Suppressor macrophage treated with lipopolysaccharide for 4 hours (primary cell): ENCODE measurements at regions not wholly inside any gene's neighbourhood (a gene's known extent, or its start where the extent isn't known, plus 50 kb on each side); places are given as distances from the start of the nearest gene placed in this dataset.

Experiments
- DNase-seq: peaks from one replicate; pipeline ENCODE4 v3.0.0-alpha.2; 2020

GRCh38 chr10:36087006-36088005 is 445.2 kb upstream of the FZD8 start:
- no peak for DNase-seq

- DNase-seq: no peak
Observed at GRCh38 chr10:36075196-36075595, 433.1 kb upstream of the FZD8 start.

- DNase-seq: no peak
Observed at GRCh38 chr10:36073796-36074345, 431.8 kb upstream of the FZD8 start.

- no peak for DNase-seq
Observed at GRCh38 chr10:36068542-36068941, 426.4 kb upstream of the FZD8 start.

- no peak for DNase-seq
Observed at GRCh38 chr10:36067748-36068147, 425.7 kb upstream of the FZD8 start.

GRCh38 chr10:36066850-36067249 is 424.8 kb upstream of the FZD8 start:
- DNase-seq: no peak

- DNase-seq: no peak
Observed at GRCh38 chr10:36066102-36066501, 424.0 kb upstream of the FZD8 start.

- no peak for DNase-seq
Observed at GRCh38 chr10:36063396-36063795, 421.3 kb upstream of the FZD8 start.

GRCh38 chr10:36057731-36058130 is 415.6 kb upstream of the FZD8 start:
- no peak for DNase-seq

- no peak for DNase-seq
Observed at GRCh38 chr10:36057180-36057579, 415.1 kb upstream of the FZD8 start.

GRCh38 chr10:36053775-36054174 is 411.7 kb upstream of the FZD8 start:
- DNase-seq: no peak

GRCh38 chr10:36053271-36053670 is 411.2 kb upstream of the FZD8 start:
- no peak for DNase-seq

- no peak for DNase-seq
Observed at GRCh38 chr10:36051500-36051991, 409.4 kb upstream of the FZD8 start.

- no peak for DNase-seq
Observed at GRCh38 chr10:36050763-36051499, 408.8 kb upstream of the FZD8 start.

GRCh38 chr10:36048780-36049179 is 406.7 kb upstream of the FZD8 start:
- DNase-seq: no peak

GRCh38 chr10:36048236-36048635 is 406.1 kb upstream of the FZD8 start:
- DNase-seq: no peak

- no peak for DNase-seq
Observed at GRCh38 chr10:36042135-36042534, 400.0 kb upstream of the FZD8 start.

GRCh38 chr10:36038316-36038955 is 396.3 kb upstream of the FZD8 start:
- DNase-seq: no peak

GRCh38 chr10:36036137-36036536 is 394.0 kb upstream of the FZD8 start:
- DNase-seq: no peak

- no peak for DNase-seq
Observed at GRCh38 chr10:36033808-36034207, 391.7 kb upstream of the FZD8 start.

- no peak for DNase-seq
Observed at GRCh38 chr10:36030516-36030915, 388.4 kb upstream of the FZD8 start.

- no peak for DNase-seq
Observed at GRCh38 chr10:36026656-36027390, 384.7 kb upstream of the FZD8 start.
